Activated B cell treated with CpG ODN at 0.5 μM for 24 hours (primary cell): ENCODE measurements at regions not wholly inside any gene's neighbourhood (a gene's known extent, or its start where the extent isn't known, plus 50 kb on each side); places are given as distances from the start of the nearest gene placed in this dataset.

Experiments used
- ATAC-seq: fragments of 200-7000 bp; cut with Tn5 transposase; one replicate; pipeline ENCODE4 v1.10.0; 2021; ENCODE audit warnings: low read depth, mild to moderate bottlenecking, moderate library complexity
- CTCF ChIA-PET: fragments of 350-600 bp; sonication (Branson Sonifier 250); formaldehyde crosslinking; loops from one replicate; lab custom pipeline; 2021; ENCODE audit warnings: antibody characterized with exemption; lab: Charles Lee
- POLR2A ChIA-PET: fragments of 350-600 bp; sonication (Branson Sonifier 250); formaldehyde crosslinking; loops from one replicate; lab custom pipeline; 2021; ENCODE audit warnings: antibody characterized with exemption; lab: Charles Lee
- DNase-seq: peaks from one replicate; pipeline ENCODE4 v3.0.0; 2022
- H3K27ac Mint-ChIP-seq: one replicate; pipeline ENCODE4 v1.8.0; 2020; ENCODE audit warnings: mixed read lengths
- H3K27me3 Mint-ChIP-seq: one replicate; pipeline ENCODE4 v1.8.0; 2021; ENCODE audit warnings: mixed read lengths
- H3K36me3 Mint-ChIP-seq: one replicate; pipeline ENCODE4 v1.8.0; 2021; ENCODE audit warnings: low read depth, mixed read lengths
- H3K4me1 Mint-ChIP-seq: one replicate; pipeline ENCODE4 v1.8.0; 2021; ENCODE audit warnings: mixed read lengths
- H3K4me3 Mint-ChIP-seq: one replicate; pipeline ENCODE4 v1.8.0; 2020; ENCODE audit warnings: mild to moderate bottlenecking, mixed read lengths
- H3K9me3 Mint-ChIP-seq: one replicate; pipeline ENCODE4 v1.8.0; 2020; ENCODE audit warnings: mixed read lengths
- CTCF ChIP-seq: fragments of 200-600 bp; IDR thresholded peaks from one replicate; pipeline ENCODE4 v1.8.0; 2022; ENCODE audit warnings: antibody characterized with exemption, mild to moderate bottlenecking
- intact Hi-C: fragments of 100-400 bp; cut with micrococcal nuclease; formaldehyde crosslinking; loops from one replicate; pipeline ENCODE4 v1.15.1; 2024

DNA sequence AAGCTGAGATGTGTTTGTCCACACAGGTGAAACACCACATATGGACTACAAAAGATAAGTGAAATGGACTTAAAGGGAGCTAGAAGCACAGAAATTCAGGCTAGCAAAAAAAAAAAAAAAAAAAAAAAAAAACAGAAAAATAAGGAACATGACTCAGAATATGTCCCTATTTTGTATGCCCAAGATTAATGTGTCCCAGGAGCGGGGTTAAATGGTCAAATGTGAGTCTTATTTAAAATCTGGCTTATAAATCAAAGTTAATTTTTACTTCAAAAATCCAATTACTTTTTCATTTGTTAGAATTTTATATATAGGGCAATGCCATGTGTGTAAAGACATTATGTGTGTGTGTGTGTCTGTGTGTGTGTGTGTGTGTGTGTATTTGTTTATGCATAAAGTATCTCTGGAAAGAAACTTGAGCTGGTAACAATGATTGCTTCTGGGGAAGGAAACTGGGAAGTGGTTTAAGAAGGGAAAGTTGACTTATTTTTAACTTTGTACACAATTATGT is 986.5 kb downstream of the ROBO2 start:
- intact Hi-C loops: no loop called here
- Mint-ChIP-seq H3K27ac (no peak overlapping the region), H3K4me1 (no peaks in the 10 kb centered on the region), H3K4me3 (no peak overlapping the region), H3K27me3 (no peaks in the 10 kb centered on the region), H3K9me3 (peaks cover 10% of the 10 kb centered on the region), H3K36me3 (no peaks in the 10 kb centered on the region)
- ATAC-seq (no peak), DNase-seq (no peak)
- POLR2A ChIA-PET: no interaction called here
- CTCF ChIA-PET: no interaction called here
- TF ChIP-seq CTCF: no peak

DNA sequence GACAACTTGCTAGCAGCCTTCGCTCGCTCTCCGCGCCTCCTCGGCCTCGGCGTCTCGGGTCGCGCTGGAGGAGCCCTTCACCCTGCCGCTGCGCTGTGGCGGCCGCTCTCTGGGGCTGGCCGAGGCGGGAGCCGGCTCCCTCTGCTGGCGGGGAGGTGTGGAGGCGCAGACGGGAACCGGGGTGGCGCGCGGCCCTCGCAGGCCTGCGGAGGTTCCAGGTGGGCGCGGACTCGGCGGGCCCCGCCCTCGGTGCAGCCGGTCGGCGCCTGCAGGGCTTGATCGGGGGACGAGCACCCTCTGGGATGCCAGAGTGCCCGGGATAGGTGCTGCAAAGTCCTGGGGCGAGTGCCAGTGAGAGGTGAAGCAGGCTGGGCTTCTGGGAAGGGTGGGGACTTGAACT is 989.9 kb downstream of the ROBO2 start:
- ChIA-PET CTCF (no interaction called here), POLR2A (no interaction called here)
- Mint-ChIP-seq H3K4me3 (no peak overlapping the region), H3K27me3 (no peaks in the 10 kb centered on the region), H3K9me3 (peaks cover 10% of the 10 kb centered on the region), H3K27ac (no peak overlapping the region), H3K36me3 (no peaks in the 10 kb centered on the region), H3K4me1 (no peaks in the 10 kb centered on the region)
- DNase-seq (no peak), ATAC-seq (no peak)
- intact Hi-C loops: no loop called here
- TF ChIP-seq CTCF: no peak

DNA sequence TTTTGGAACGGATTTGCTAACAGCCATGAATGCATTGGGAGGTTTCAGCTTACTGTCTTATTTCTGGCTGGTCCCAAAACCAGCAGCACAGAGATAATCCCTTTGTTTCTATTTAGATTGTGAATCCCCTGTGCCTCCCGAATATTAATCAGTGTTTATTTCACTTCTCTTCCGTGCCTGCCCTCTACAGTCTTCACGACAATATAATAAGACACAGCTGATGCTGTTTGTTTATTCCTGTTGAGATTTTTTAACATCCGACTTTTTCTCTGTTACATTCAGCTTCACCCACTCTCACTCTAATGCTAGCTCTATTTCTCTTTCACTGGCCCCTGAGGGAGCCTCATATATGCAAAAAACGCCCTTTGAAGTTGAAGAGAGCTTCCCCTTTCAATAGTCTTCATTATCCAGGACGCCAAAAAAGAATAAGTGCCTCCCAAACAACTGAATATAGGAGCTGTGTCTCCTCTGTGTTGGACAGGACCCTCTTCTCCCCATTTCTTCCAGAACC is 995.3 kb downstream of the ROBO2 start:
- CTCF ChIA-PET: no interaction called here

DNA sequence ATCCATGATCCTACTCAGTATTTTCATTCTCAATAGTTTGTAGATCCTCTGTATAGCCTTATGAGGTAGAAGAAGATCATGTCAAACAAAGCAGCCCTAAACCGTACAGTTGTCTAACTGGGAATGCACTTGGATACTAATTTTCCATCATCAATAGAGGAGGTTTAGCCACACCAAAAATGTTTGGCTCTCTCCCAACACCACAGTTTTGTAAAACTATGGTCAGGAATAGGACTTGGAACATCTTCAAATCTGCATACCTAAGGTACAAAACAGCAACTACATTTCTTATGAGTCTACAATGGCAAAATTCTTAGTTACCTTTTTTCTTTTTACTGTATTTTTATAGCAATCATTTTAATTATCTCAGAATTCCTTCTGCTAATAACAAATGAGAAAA is 1001.6 kb downstream of the ROBO2 start:
- Mint-ChIP-seq H3K9me3 (peaks cover 2% of the 10 kb centered on the region), H3K27me3 (no peaks in the 10 kb centered on the region), H3K27ac (no peak overlapping the region), H3K4me3 (no peak overlapping the region), H3K4me1 (no peaks in the 10 kb centered on the region), H3K36me3 (no peaks in the 10 kb centered on the region)
- POLR2A ChIA-PET: no interaction called here
- ATAC-seq: no peak
- CTCF ChIA-PET: no interaction called here
- intact Hi-C loops: no loop called here
- no peak for DNase-seq
- TF ChIP-seq CTCF: no peak

More for the DNA sequence above, 995.3 kb downstream of the ROBO2 start:
- no peak for DNase-seq
- intact Hi-C loops: no loop called here
- H3K27me3 Mint-ChIP-seq: no peaks in the 10 kb centered on the region
- no peak overlapping the region for H3K27ac Mint-ChIP-seq
- ATAC-seq: no peak
- H3K9me3 Mint-ChIP-seq: peaks cover 8% of the 10 kb centered on the region
- H3K36me3 Mint-ChIP-seq: no peaks in the 10 kb centered on the region
- no peak overlapping the region for H3K4me3 Mint-ChIP-seq
- POLR2A ChIA-PET: no interaction called here
- no peaks in the 10 kb centered on the region for H3K4me1 Mint-ChIP-seq
- no peak for TF ChIP-seq CTCF

GRCh38 chr3:78046566-78046965 is 1006.7 kb downstream of the ROBO2 start:
- no peak for TF ChIP-seq CTCF
- no peak overlapping the region for H3K27ac Mint-ChIP-seq
- no peak overlapping the region for H3K4me3 Mint-ChIP-seq
- no peaks in the 10 kb centered on the region for H3K9me3 Mint-ChIP-seq
- ChIA-PET POLR2A (no interaction called here), CTCF (no interaction called here)
- no peaks in the 10 kb centered on the region for H3K4me1 Mint-ChIP-seq
- intact Hi-C loops: no loop called here
- no peaks in the 10 kb centered on the region for H3K36me3 Mint-ChIP-seq
- ATAC-seq (no peak), DNase-seq (no peak)
- no peaks in the 10 kb centered on the region for H3K27me3 Mint-ChIP-seq
